AG20443 (cell line): ENCODE measurements at regions not wholly inside any gene's neighbourhood (a gene's known extent, or its start where the extent isn't known, plus 50 kb on each side); places are given as distances from the start of the nearest gene placed in this dataset.
A peak's percentile ranks its signal among the peaks of the same experiment; 100 is the strongest.
"Not testable (repeated sequence)": the region's sequence is repeated elsewhere in the genome, so short reads cannot be mapped to it uniquely, and the experiment has no call there.

Experiments
- DNase-seq: peaks from one replicate; pipeline ENCODE4 v3.0.0; 2012; ENCODE audit warnings: low spot score, mixed read lengths

DNA sequence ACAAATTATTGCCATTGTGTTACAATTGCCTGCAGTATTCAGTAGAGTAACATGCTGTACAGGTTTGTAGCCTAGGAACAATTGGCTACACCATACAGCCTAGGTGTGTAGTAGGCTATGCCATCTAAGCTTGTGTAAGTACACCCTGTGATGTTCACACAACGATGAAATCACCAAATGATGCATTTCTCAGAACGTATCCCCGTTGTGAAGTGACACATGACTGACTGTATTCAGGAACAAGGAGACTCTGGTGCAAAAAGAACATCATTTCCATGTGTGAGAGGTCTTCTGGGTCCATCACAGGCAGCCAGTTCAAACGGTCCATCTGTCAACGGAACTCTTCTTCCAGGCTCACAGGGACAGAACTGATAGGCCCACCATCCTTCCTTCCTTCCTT is 263.7 kb downstream of the ANAPC1 start:
- no peak for DNase-seq

DNA sequence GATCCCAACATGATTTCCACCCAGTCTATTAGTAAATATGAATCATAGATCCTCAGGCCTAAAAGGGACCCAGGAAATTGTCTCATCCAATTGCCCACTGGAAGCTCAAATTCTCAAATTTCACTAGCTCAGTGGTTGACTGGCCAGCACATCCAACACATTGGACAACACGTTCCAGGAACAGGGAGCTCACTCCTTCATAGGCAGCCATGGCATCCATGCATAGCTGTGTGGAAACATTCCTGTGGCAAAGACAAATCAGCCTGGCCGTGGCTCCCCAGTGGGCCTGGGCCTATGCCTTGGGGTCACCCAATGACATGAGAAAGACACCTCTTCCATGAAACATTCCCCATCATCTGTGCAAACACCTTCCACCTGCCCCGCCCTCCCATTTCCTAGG is 261.1 kb downstream of the ANAPC1 start:
- no peak for DNase-seq

DNA sequence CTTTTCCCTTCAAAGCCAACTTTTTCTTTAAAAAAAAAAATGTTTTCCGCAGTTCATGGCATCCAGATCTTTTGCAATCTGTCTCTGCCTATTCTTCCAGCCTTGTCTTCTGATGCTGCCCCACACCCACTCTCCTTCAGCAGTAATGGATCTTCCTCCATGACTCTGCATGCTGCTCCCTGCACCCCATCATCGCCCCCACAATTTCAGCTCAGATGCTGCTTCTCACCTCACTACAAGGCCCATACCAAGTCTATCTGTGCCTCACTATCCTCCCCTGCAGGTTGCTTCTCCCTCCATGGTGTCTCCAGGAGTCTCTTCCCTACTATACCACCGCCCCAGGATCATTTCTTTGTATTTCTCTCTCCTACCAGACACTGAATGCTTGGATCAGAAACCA is 260.6 kb downstream of the ANAPC1 start:
- no peak for DNase-seq

DNA sequence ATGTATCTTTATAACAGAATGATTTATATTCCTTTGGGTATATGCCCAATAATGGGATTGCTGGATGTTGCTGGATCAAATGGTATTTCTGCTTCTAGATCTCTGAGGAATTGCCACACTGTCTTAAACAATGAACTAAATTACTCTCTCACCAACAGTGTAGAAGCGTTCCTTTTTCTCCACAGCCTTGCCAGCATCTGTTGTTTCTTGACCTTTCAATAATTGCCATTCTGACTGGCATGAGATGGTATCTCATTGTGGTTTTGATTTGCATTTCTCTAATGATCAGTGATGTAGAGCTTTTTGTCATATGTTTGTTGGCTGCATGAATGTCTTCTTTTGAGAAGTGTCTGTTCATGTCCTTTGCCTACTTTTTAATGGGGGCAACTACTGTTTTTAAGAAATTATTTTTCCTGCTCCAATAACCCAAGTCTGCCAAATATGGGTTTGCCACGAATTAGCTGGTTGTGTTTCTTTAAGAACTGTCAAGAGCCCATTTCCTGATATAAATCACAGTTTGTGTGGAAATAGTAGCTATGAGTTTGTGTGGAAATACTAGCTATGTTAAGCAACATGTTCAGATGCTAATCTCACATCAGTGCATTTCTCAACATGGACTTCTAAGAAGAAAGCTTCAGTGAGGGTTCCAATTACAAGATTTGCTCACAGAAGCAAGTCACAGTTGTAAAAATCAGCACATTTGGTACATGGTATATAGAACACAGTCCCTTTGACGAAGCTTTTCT is 259.4 kb downstream of the ANAPC1 start:
- DNase-seq, result peak; percentile 73

DNA sequence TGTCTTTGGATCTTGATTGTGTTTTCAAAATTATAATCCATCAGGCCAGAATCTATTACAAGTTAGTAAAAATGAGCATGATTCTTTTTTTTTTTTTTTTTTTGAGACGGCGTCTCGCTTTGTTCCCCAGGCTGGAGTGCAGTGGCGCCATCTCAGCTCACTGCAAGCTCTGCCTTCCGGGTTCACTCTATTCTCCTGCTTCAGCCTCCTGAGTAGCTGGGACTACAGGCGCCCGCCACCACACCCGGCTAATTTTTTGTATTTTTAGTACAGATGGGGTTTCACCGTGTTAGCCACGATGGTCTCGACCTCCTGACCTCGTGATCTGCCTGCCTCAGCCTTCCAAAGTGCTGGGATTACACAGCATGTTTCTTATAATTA is 258.8 kb downstream of the ANAPC1 start:
- not testable (repeated sequence) for DNase-seq

DNA sequence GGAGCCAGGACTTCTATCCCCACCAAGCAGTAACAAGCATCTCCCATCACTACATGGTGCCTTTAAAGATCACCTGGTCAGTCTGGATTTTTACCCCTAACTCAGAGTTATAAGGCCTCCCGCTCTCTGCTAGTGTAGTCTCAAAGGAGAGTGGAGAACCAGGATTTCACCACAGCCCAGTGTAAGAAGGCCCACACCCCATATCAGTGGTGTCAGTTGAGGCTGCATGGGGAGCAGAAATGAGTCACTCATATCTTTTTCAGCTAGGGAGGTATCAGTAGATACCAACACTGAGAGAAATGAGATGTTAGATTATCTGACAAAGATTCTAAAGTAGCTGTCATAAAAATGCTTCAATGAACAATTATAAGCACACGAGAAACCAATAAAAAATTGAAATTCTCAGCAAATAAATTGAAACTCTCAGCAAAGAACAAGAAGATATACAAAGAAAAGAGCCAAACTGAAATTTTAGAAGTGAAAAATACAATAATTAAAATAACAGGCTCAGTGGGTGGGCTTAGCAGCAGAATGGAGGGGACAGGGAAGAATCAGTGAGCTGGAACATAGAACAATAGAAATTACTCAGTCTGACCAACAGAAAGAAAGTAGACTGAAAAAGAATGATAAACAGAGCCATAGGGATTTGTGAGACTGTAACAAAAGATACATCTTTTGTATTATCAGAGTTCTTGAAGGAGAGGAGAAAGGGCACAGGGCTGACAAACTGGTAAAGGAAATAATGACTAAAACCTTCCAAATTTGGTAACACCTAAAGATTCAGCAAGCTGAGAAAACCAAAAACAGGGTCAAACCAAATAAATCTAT is 257.7 kb downstream of the ANAPC1 start:
- no peak for DNase-seq

DNA sequence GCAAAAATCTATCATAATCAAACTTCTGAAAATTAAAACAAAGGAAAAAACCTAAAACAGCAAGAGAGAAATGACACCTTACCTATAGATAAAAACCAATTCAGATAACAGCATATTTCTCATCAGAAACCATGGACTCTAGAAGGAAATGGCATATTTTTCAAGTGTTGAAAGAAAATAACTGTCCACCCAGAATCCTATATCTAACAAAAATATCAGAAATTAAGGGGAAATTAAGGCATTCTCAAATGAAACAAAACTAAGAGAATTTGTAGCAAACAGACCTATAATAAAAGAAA is 257.2 kb downstream of the ANAPC1 start:
- DNase-seq, result no peak

DNA sequence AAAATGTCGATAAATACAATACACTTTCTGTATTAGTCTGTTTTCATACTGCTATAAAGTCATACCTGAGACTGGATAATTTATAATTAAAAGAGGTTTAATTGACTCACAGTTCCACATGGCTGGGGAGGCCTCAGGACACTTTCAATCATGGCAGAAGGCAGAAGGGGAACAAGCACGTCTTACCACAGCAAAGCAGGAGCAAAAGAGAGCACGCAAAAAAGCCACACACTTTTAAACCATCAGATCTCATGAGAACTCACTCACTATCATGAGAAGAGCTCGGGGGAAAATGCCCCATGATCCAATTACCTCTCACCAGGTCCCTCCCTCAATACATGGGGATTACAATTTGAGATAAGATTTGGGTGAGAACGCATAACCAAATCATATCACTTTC is 256.7 kb downstream of the ANAPC1 start:
- DNase-seq, result no peak

DNA sequence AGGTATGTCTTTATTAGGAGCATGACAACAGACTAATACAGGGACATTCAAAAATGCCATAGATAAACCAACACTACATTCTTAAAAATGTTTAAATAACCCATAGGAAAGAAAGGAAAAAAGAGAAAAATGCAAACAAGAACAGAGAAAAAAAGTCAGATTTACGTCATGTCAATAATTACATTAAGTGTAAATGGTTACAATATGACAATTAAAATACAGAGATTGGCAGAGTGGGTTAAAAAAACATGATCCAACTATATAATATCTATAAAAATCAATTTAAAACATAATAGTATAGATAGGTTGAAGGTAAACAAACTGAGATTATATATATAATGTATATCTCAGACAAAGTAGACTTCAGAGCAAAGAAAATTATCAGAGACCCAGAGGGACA is 255.8 kb downstream of the ANAPC1 start:
- no peak for DNase-seq

DNA sequence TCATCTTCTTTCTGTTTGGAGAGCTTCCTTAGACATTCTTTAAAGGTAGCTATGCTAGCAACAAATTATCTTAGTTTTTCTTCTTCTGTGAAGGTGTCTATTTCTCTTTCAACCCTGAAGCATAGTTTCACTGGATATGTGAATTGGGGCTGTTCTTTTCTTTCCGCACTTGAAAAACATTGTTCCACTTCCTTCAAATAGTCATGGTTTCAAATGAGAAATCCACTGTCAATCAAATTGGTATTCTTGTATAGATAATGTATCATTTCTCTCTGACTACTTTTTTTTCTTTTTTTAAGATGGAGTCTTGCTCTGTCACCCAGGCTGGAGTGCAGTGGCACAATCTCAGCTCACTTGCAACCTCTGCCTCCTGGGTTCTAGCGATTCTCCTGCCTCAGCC is 254.0 kb downstream of the ANAPC1 start:
- DNase-seq, result no peak

DNA sequence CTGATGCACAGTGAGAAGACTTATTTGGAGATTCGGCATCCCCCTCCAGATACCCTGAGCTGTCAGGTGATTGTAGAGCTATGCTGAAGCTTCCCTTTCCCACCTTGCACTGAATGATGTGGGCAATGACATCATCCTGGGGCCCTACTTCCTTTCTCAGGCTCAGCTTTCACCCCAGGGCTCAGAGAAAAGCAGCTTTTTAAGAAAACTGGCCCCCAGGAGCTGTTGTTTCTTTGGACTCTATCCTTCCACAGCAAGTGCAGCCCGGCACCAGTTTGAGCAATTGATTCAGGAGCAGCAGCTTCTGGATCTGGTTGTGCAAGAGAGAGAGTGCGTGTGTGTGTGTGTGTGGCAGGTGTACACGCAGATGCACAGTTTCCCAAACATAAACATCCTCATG is 251.3 kb downstream of the ANAPC1 start:
- DNase-seq, result no peak

DNA sequence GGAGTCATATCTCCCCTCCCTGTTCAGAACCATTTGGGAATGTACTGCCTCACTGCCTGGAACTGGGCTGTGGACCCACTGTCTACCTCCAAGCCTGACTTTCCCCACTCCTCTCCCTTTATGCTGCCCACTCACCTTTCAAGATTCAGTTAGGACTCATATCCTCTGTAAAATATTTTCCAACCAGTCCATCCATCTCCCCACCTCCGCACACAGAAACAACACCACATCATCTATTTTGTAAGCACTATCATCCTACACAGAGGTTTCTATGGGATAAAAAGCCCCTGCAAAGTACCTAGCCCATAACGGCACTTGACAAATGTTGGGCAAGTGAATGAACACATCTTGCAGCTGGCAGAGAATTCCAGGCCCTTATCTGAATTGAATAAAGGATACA is 250.8 kb downstream of the ANAPC1 start:
- DNase-seq, result no peak

DNA sequence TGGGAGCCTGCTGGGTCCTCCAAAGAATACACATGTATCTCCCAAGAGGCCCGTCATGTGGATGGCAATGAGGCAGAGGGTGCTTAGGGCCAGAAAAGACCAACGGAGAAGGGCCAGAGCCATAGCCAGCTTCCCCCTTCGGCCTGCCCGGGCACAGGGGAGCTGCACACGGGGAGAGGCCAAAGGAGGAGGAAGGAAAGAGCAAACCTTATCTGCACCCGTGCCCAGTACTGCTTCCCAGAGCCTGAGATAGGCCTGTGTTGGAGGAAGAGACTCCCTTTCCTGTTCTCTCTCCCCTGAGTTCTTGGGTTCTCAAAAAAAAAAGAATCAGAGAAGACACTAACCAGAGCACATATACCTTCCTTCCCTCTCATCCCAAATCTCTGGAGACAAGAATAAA is 250.3 kb downstream of the ANAPC1 start:
- no peak for DNase-seq

DNA sequence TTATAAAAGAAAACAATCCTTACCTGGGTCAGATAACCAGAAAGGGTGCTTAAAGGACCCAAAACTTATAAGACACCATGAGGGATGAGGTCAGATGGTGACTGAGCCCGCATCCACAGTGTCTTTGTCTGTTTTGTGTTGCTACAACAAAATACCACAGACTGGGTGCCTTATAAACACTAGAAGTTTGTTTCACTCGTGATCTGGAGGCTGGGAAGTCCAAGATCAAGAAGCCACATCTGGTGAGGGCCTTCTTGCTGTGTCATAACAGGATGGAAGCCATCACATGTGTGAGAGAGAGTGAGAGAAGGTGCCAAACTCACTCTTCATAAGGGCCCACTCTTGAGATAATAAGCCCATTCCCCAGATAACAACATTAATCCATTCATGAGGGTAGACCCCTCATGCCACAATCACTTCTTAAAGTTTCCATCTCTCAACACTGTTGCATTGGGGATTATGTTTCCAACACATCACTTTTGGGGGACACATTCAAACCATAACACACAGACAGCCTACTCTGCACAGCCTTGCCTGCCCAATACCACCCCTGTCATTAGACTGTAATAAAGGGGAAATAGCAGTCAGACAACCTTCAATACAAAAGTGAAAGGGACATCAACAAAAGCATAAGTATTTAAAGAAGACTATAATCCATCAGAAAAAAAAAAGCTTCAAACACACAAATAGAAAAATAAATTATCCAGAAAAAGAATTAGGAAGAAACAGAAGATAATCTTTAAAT is 249.8 kb downstream of the ANAPC1 start:
- no peak for DNase-seq

DNA sequence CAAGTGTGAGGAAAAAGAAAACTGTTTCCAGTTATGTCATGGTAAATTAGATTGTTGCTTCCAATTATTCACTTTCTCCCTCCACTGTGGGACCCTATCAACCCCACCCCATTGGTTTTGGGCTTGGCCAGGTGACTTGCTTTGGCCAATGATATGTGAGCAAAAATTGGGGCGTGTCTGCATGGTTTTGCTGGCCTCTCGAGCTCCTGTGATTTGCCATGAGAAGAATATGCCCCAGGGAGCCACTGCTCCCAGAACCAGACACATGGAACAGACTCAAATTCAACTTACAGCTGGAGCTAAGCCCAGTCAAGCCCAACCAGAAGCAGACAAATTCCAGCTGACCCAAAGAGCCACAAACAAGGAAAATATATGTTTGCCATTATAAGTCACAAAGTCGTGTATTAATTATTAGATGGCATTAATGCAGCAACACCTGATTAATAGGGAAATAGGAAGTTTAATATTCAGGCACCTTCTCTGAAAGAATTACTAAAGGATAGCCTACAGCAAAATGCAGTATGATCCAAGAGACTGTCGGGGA is 248.9 kb downstream of the ANAPC1 start:
- DNase-seq, result no peak

DNA sequence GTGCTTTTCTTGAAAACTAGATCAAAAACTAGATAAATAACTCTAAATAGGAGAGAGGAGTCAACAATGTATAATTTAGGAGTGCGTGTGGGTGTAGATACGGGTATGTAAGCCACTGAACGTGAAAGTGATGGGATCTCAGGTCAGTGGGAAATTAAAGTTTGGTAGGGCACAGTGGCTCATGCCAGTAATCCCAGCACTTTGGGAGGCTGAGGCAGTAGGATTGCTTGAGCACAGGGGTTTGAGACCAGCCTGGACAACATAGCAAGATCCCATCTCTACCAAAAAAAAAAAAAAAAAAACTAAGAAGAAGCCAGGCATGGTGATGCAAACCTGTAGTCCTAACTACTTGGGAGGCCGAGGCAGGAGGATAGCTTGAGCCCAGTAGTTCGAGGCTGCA is 247.1 kb downstream of the ANAPC1 start:
- DNase-seq, result no peak

DNA sequence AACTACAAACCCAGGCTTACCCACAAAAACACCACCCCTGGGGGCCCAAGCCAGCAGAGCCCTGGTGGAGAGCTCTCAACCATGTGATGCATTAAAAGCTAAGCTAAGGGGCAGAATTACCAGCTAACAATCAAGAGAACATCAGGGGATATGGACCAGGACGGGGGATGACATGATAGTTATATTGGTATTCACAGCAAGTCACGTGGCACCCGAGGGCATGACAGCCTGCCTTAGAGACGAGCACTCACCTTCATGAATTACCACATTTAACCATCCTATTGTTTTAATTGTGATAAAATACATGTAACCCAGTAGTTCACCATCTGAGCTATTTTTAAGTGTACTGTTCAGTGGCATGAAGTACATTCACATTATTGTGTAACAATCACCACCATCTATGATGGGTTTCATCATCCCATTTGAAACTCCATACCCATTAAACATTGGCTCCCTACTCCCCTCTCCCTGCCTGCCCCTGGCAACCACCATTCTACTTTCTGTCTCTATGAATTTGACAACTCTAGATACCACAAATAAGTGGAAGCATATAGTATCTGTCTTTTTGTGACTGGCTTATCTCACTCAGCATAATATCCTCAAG is 245.6 kb downstream of the ANAPC1 start:
- no peak for DNase-seq

DNA sequence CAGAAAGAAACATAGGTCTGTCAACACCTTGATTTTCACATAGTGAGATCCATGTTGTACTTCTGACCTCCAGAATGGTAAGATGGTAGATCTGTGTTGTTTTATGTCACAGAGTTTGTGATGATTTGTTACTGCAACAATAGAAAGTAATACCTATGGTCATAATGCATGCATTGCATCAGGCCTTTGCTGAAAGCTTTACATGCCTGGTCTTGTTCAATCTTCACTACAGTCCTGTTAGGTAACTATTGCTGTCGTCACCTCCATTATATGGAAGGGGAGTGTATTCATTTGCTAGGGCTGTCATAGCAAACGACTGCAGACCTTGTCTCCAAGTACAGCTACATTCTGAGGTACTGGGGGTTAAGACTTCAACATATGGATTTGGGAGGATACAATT is 243.5 kb downstream of the ANAPC1 start:
- DNase-seq, result no peak

DNA sequence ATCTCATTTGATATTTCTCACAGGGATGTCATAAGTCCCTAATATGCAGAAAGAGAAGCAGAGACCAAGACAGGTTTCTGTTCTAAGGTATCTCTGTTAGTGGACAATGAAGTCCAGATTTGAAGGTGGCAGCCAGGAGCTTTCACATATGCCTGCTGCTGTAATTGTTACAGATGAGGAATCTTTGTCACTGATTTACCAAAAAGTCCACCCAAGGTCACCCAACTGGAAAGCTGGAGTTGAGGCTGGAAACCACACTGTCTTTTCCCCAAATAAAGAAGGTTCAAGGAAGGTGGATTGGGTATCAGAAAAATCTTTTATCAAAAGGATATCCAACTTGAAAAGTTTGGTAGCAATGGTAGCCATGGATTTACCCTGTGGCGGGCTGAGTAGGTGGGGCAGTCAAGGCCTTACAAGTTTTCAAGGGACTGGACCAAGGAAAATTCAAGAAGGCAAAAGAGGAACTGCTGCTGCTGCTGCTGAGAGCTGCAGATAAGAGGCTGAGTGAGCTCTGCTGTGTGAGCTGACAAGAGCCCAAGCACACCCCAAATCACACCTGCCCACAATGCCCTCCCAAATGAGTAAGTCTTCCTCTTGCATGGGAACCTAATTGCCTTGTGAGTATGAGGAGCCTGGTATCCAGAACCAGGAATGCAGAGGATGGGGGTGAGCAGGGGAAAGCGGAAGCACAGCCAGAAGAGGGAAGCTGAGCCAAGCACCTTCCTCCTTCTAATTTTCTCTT is 241.2 kb downstream of the ANAPC1 start:
- no peak for DNase-seq

DNA sequence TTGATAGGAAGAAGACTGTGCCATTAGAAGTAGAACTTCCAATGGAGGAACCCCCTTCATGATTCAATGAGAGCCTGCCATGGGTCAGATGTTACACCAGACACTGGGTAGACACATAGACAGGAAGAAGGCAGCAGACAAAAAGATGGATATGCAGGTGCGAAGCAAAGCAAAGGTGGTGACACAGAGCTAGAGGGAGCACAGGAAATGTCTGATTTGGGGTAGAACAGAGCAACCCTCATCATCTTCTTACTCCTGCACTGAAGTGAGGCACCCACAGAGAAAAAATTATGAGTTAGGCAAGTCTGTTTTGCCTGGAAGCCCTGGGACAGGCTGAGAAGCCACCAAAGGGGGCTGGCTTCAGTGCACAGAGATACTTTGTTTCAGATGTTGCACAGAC is 240.2 kb downstream of the ANAPC1 start:
- no peak for DNase-seq

DNA sequence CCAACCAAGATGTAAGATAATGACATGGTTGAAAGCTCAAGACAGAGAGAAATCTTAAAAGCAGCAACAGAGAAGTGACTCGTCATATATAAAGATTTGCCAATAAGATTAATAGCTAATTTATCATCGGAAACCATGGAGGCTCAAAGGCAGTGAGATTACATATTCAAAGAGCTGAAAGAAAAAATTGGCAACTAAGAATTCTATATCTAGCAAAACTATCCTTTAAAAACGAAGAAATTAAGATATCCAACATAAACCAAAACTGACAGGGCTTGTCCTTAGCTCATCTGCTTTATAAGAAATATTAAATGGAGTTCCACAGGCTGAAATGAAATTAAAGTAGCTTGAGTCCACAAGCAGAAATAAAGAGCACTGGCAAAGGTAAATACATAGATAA is 236.6 kb downstream of the ANAPC1 start:
- DNase-seq, result no peak

DNA sequence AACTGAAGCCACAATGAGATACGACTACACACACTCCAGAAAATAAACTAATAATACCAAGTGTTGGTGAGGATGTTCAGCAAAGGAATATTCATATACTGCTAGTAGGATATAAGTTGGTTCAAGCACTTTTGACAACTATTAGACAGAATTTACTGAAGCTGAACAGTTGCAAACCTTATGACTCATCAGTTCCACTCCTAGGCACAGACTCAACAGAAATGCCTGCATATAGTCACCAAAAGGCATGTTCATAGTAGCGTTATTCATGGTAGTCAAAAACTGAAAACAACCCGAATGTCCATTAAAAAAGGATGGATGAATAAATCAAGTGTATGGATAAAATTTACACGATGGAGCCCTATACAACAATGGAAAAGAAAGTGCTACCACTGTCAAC is 232.0 kb downstream of the ANAPC1 start:
- DNase-seq, result no peak
